ENCODE measurements at regions not wholly inside any gene's neighbourhood (a gene's known extent, or its start where the extent isn't known, plus 50 kb on each side); places are given as distances from the start of the nearest gene placed in this dataset.
A peak's percentile ranks its signal among the peaks of the same experiment; 100 is the strongest.

GRCh38 chr3:176699288-176699687, 498.0 kb downstream of the TBL1XR1 start:
- DNase-seq = no peak

GRCh38 chr3:176697284-176697889, 499.9 kb downstream of the TBL1XR1 start:
- DNase-seq = no peak

- no peak for DNase-seq
These were observed 500.5 kb downstream of the TBL1XR1 start for GRCh38 chr3:176696816-176697215.

GRCh38 chr3:176692966-176693785, 504.1 kb downstream of the TBL1XR1 start:
- DNase-seq = no peak

- no peak for DNase-seq
These were observed 504.9 kb downstream of the TBL1XR1 start for GRCh38 chr3:176692199-176692965.

GRCh38 chr3:176690083-176690869, 507.0 kb downstream of the TBL1XR1 start:
- no peak for DNase-seq

- no peak for DNase-seq
These were observed 509.5 kb downstream of the TBL1XR1 start for GRCh38 chr3:176687754-176688153.

- no peak for DNase-seq
These were observed 513.9 kb downstream of the TBL1XR1 start for GRCh38 chr3:176683382-176683781.

- DNase-seq = peak; percentile 82
These were observed 533.1 kb downstream of the TBL1XR1 start for GRCh38 chr3:176663837-176664831.

GRCh38 chr3:176663387-176663786, 533.9 kb downstream of the TBL1XR1 start:
- no peak for DNase-seq

- no peak for DNase-seq
These were observed 535.8 kb downstream of the TBL1XR1 start for GRCh38 chr3:176661432-176661964.

- no peak for DNase-seq
These were observed 541.7 kb downstream of the TBL1XR1 start for GRCh38 chr3:176655404-176656094.

- no peak for DNase-seq
These were observed 545.7 kb downstream of the TBL1XR1 start for GRCh38 chr3:176651622-176652021.

- no peak for DNase-seq
These were observed 546.8 kb downstream of the TBL1XR1 start for GRCh38 chr3:176650478-176650877.

- no peak for DNase-seq
These were observed 549.3 kb downstream of the TBL1XR1 start for GRCh38 chr3:176647987-176648386.

- DNase-seq = no peak
These were observed 563.8 kb downstream of the TBL1XR1 start for GRCh38 chr3:176633511-176633910.

- no peak for DNase-seq
These were observed 564.4 kb downstream of the TBL1XR1 start for GRCh38 chr3:176632925-176633324.

GRCh38 chr3:176631165-176631564, 566.1 kb downstream of the TBL1XR1 start:
- no peak for DNase-seq

GRCh38 chr3:176628101-176628639, 569.1 kb downstream of the TBL1XR1 start:
- no peak for DNase-seq

GRCh38 chr3:176623468-176624150, 573.7 kb downstream of the TBL1XR1 start:
- peak; percentile 29 for DNase-seq
